HG02852 (cell line): ENCODE measurements at regions not wholly inside any gene's neighbourhood (a gene's known extent, or its start where the extent isn't known, plus 50 kb on each side); places are given as distances from the start of the nearest gene placed in this dataset.
"Not testable (repeated sequence)": the region's sequence is repeated elsewhere in the genome, so short reads cannot be mapped to it uniquely, and the experiment has no call there.

ENCODE experiments used
- ATAC-seq: cut with Tn5 transposase; IDR thresholded peaks from one replicate; pipeline ENCODE4 v1.9.1; 2021; ENCODE audit warnings: mild to moderate bottlenecking, moderate library complexity; ENCODE audit not compliant: unreplicated experiment

DNA sequence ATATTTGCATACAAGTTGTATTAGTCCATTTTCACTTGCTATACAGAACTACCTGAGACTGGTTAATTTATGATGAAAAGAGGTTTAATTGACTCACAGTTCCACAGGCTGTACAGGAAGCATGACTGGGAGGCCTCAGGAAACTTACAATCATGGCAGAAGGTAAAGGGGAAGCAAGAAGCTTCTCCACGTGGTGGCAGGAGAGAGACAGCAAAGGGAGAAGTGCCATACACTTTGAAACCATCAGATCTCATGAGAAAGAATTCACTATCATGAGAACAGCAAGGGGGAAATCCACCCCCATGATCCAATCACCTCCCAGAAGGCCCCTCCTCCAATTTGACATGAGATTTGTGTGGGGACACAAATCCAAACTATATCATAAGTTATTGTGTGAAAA is 506.7 kb upstream of the DPH6 start:
- ATAC-seq: not testable (repeated sequence)

DNA sequence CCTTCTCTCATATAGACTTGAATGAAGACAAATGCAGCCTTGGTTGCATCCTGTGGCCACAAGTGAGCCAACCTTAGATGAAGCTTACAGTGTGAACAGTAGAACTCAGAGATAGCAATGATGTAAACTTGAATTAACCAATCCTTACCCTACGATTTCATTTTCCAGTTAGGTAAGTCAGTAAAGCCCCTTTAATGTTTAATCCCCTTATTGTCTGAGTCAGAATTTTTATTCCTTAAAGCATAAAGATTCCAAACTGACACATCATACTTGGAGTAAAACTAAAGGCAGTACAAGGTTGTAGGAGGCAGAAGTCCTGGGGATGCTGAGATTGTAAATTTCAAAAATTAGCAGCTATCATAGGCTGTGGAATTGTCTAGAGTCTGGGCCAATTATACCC is 507.8 kb upstream of the DPH6 start:
- ATAC-seq: no peak

DNA sequence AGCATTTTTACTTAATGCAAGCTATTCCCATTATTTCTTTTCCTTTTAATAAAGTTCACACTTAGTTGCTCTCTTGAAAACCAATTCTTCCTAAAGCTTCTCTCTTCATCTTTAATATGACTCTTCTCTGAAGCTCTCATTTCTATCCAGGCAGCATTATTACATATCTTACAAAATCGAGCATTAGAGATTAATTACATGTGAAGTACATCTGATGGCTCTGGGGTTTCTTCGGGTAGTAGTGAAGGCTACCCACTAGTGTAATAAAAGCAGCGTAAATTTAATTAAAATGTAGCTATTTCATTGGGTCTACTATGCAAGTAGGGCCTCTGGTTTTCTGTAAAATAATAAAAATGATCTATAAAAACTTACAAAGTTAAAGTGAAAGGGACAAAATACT is 513.6 kb upstream of the DPH6 start:
- ATAC-seq: no peak

DNA sequence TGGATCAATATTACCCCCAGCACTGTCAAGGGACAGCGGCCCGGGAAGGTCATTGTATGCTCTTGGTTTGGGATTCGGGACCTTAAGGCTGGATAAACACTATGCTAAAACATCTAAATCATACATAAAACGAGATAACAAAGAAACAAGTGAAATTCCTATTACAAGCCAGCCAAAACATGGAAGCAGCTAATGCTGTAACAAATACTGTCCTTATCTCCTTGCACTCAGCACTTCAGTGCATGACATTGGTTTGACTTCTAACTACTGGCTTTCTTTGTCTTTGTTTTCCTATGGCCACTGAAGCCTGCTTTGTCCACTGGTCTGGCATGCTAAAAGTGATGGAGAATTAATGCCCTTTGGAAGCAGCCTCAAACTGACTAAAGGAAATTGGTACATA is 516.4 kb upstream of the DPH6 start:
- no peak for ATAC-seq

DNA sequence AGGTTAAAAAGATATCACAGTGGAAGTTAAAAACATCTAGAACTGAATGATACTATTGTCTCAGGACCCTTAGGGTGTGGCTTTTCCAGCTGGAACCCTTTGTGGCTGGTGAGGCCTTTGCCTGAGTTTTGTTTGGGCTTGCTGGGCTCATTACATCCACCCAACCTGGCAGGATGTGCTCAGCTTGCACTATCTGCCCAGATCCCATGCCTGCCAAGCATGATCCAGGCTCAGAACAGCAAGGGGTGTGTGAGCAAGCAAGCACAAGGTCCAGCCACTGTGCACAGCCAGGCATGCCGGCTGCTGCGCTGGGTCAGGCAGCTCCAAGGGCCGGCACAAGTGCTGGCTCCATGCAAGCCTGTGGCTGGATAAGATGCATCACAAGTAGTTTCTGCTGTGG is 512.7 kb upstream of the CDIN1 start:
- ATAC-seq: no peak

DNA sequence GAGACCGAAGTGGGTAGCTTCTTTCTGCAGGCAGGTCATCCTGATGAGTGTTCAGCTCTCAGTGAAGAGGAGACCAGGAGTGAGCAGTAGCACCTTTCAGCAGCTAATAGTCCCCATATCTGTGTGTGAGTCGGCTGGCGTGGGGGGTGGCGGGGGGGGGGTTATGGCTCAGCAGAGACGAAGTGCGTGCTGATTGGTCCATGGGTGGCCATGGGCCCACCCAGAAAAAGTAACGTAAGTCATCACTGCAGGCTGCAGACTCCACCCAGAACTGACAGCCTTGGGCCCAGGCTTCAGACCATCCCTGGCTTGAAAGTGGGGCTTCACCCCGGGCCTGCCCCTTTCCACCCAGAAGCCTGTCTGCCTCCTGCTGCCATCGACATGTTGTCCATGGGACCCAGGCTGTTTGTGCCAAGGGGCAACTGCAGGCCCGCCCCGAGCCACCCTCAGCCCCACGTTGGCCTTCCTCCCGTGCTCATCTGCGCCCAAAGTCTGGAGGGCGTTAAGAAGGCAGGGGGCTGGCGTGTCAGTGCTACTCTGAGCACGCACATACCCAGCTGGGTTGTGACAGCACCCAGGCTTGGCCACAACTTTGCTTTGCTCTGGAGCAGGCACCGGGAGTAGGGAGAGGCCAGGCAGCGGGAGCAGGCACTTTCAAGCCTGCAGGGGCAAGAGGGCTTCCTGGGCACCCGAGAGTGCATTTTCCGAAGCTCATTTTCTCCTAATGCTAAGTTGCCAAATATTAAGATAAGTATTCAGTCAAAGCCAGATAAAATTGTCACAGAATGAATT is 511.7 kb upstream of the CDIN1 start:
- ATAC-seq: no peak

DNA sequence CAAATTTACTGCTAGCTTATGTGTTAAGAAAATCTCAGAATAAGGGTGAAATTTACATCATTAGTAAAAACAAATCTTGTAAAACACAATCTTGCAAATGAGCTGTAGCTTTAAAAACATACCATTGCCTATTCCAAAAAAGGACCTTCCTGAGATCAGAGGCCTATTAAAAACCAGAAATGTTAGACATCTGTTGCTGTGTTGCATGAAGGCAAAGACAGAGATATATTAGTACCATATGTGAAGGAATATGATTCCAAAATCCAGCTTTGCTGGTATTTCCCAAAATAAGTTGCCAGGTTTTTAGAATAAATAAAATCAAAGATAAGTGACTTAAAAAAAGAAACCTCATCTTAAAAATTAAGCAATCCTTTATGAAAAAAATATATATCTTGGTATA is 504.1 kb upstream of the CDIN1 start:
- ATAC-seq: no peak

DNA sequence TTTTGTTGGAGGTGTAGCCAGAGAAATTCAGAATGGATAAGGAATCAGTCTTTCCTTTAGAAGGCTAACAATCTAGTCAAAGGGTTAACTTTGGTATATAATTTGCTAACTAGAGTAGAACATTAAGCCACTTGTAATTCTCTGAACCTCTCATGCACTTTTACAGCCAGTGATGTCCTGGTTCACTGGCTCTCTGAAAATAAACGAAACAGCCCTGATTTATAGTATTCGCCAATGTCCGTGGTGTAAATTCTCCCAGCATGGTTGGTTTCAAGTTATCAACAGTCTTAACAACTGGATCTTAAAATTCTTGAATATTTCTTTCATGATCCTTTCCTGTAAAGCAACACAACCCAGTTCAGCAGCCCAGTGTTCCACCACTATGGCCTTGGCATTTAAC is 500.4 kb upstream of the CDIN1 start:
- ATAC-seq: no peak

DNA sequence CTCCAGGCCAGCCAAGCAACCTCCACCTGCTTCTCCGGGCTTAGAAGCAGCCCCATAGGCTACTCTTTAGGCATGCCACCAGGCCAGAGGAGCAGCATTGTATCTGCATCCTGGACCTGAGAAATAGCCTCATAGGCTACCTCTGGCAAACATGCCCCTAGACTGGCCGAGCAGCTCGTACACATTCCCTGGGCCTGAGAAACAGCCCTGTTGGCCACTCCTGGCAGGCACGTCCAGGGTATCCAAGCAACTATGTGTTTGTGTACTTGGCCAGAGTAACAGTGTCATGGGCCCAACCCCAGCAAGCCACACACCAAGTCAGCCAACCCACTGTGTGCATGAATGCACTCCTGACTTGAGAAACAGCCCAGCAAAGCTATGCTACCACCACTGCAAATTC is 498.7 kb upstream of the CDIN1 start:
- no peak for ATAC-seq

DNA sequence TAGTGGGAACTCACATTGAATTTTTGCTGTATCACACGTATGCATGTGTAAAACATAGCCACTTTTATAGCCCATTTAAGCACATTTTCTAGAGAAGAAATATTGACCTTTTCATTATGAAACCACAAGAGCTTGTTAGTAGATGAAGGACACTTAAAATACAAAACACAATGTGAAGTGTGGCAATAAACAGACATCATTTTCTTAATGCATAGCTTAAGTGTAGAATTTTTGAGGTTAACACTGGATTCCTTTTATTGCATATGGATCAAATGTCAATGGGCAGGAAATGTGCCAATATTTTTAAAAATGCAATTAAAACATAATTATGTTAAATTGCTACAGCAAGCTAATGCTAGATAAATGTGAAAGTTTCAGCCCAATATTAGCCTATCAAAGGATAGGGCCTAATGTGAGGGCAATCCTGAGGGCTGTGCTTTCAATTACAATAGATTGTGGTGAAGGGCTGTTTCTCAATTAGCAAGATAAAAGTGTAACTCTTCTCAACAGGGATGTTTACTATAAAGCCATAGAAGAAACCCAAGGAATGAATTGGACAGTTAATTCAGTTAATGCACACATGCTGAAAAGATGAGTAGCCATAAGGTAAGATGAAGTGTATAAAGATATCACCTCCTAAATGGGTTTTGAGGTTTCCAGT is 489.0 kb upstream of the CDIN1 start:
- no peak for ATAC-seq

DNA sequence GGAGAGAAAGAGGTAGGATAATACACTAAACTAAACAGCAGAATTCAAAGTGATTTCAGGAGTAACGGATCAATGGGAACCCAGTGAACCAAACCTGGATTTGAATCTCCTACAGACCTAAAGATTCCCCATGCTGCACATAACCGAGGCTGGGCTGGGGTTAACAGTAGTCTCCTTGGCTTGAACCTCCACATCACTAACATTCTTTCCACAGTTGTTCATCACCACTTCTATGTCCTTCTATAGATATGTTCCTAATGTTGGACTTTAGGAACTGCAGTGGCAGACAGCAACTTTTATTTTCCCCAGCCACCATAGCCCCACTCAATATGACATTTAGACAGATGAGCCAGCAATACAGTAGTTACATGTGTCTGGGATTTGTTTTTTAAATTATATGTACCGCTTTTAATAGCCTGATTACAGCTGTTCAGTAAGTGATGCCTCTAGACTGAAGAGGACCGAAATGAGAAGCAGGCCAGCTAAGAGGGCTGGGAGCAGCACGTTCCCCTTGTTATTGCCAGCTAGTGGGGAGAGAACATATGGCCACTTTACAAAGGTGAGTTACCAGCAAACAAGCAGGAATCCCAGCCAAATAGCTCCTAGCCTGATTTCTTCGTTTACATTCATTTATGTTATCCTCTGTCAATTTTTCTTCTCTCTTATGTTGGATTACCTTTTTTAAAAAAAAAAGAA is 472.6 kb upstream of the CDIN1 start:
- no peak for ATAC-seq

DNA sequence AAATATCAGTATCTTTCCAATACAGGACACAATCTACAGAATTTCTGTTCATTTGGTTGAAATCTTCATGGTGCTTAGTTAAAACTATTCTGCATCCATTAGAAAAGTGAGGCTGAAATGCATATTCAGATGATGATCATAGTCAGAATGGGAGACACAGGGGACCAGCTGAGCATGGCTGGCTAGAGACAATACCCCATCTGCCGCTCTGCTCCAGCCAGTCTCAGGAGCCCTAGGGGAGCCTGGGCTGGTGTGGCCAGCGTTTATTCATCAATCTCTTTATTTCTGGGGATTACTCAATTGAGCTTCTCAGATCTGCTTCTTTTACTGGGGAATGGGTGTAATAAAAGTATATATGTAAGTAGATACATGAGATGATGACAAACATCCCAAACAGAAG is 470.9 kb upstream of the CDIN1 start:
- no peak for ATAC-seq

DNA sequence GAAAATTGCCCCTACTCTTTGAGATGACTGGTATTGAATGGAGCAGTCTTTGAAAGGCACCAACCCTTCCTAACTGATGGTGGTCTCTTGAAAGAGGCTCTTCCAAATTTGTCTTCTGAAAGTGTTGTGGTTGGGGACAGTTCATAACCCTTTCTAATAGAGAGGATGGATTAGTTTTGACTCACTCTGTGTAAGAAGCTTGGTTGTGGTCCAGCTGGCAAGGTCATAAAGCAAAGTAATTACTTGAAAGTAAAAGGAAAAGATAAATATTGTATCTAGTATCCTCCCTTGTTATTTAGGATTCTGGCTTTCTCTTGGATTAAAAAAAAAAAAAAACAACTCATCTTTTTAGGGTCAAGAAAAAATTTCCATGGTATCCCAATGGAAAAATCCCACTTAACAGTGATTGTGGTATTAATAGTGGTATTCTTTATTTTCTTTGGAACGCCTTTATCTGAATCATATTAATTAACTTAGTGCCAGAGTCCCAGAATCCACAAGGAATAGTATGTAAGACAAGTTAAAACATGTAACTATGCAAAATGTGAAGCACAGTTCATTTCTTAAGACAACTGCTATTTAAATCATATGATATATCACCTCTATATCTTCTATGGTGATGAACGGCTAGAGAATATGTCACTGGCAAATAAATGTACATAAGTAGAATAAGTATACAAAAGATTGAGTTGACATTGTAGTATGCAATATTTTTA is 469.3 kb upstream of the CDIN1 start:
- ATAC-seq: no peak

DNA sequence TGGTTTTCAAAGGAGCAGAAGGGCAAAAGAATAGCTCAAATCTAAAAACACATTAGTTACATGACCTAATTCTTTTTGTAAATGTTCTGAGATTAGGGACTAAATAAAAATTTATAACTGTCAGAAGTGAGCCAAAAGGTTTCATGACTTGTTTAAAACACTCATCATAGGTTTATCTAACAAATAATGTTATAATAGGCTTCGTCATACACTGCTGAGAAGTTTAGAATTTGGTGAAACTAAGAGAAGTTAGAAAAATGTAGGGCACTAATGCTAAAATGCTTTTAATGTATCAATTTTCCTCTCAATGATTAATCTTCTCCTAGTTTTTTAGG is 468.8 kb upstream of the CDIN1 start:
- ATAC-seq: no peak

DNA sequence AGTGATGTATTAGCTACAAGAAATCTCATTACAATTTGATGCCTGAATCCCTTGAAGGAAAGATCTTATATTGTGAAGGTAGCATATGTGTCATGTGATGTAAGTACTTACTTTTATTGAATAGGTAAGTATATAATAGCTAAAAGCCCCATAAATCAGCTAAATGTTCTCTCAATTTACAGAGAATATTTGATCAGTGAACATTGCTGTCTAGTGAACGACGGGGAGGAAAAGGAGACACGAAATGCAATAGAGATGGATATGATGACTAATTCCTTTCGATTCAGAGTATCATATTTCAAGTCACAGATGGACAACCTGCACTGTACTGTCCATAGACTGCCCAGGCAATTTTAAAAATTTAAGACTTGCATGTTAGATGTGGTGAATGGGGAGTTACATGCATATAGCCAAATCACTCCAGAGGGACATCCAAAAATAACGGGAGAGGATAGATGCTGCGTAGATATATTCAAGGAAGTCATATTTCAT is 462.1 kb upstream of the CDIN1 start:
- ATAC-seq: no peak

DNA sequence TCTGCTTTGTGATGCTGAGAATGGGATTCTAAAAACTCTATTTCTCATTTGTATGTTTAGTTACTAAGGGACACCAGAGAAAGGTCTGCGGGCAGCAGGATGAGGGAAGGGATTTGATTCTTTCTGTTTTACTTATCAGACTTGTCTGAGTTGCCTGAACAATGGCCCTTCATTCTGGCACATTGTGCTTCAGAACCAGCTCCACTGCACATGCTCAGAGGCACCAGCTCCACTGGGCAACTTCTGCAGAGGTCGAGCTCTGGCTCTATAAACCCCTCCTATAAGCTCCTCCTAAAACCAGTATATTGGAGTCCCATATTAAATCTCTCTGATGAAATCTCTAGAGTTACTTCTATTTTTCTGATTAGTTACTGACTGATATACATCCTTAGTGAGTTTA is 453.2 kb upstream of the CDIN1 start:
- ATAC-seq: no peak

DNA sequence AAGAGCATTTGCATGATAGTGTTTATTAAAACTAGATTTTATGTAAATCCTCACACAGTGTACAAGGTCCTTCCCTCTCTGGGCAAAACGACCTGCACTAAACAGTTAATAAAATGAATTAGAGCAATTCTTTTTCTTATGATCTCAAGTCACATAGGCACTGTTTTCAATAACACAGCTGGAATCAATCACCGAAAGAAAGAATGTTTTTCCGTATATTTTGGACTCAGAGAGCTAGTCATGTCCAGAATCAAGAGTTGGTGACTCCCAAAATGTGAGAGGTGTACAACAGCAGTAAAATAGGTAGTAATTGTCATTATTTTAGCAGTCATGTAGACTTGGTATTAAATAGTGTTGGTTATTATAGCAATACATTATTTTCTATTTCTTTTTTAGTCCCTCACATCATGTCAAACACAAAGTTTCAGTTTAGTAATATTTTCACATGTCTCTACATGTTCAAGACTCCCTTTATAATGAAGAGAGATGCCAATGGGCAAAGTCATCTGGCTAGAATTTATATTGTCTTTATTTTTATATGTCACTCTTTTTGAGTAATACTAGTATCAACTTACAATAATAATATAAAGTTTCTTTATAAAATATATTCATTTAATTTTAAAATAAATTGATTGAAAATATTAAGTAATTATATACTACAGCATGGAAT is 448.6 kb upstream of the CDIN1 start:
- ATAC-seq: no peak

DNA sequence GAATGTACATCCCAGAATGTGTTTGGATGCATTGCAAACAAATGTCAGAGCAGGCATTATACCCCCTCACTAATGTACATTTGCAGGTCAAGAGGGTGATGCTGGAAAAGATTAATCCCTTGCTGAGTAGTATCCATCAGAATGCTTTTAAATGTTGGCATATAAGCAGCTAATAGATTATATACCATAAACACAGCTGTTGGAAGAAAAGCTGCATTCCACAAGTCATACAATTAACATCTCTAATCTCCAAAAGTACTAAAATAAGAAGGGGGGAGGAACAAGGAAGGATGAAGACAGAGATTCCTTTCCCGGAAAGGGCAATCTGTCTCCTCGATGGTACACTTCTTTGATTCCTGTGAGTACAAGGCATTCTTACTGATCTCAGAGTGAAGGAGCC is 445.7 kb upstream of the CDIN1 start:
- ATAC-seq: no peak

DNA sequence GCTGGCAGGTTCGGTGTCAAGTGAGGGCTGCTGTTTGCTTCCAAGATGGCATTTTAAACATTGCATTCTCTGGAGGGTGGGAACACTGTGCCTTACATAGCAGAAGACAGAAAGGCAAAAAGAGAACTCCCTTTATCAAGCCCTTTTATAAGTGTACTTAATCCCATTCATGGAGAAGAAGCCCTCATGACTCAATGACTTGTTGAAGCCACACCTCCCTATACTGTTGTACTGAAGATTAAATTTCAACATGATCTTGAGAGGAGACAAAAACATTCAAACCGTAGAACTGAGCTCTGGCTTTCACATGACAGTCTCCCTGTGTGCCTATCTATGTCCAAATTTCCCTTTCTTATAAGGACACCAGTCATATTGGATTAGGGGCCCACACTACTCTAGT is 443.4 kb upstream of the CDIN1 start:
- no peak for ATAC-seq

DNA sequence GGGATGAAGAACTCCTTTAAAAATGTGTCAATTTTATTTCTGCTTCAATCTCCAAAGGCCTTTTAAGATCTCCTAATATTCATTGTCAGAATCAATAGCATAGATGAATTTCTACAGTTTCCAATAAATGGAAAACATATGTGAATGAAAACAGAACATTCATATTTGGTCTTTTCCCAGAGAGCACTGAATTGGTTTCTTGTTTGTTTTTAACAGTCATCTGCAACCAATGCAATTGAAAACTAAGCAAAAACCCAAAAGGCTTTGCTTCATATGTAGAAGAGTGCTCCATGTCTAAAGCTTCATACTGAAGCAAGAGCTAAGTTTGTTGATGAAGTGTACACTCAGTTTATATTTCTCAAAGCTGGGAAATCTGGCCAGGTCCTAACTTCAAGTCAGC is 426.5 kb upstream of the CDIN1 start:
- no peak for ATAC-seq

DNA sequence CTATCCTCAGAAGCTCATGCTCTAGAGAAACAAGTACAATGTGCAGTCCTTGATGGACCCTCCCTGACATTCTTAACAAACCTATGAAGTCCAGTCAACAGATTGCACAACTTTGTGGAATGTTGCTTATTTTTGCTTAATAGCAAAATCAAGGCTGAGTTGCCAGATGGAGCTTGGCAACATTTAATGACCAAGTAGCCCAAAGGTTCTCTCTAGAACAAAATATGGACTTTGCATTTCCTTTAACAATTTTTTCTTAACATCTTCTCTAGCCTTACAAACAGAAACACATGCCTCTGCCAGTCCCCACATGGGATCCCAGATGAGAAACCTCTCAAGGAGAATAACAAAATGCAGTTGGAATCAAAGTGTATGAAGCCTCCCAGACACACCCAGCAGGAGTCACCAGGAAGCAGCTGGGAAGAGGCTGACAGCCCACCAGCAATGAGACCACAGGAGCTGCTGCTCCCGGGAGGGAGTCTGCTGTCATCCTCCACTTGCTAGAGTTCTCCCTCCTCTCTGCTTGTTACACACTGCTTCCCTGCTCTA is 422.5 kb upstream of the CDIN1 start:
- ATAC-seq: no peak
